Endothelial cell (in vitro differentiated cells): ENCODE measurements at regions not wholly inside any gene's neighbourhood (a gene's known extent, or its start where the extent isn't known, plus 50 kb on each side); places are given as distances from the start of the nearest gene placed in this dataset.
"Not testable (repeated sequence)": the region's sequence is repeated elsewhere in the genome, so short reads cannot be mapped to it uniquely, and the experiment has no call there.

Experiments
- DNase-seq: peaks from one replicate; pipeline ENCODE4 v3.0.0; 2021; ENCODE audit warnings: low spot score
- H3K27ac Mint-ChIP-seq: one replicate; pipeline ENCODE4 v1.8.0; 2021; ENCODE audit warnings: mixed read lengths, inconsistent platforms; ENCODE audit not compliant: unreplicated experiment
- H3K27me3 Mint-ChIP-seq: one replicate; pipeline ENCODE4 v1.8.0; 2021; ENCODE audit warnings: mild to moderate bottlenecking, moderate library complexity, mixed read lengths, inconsistent platforms; ENCODE audit not compliant: unreplicated experiment
- H3K36me3 Mint-ChIP-seq: one replicate; pipeline ENCODE4 v1.8.0; 2021; ENCODE audit warnings: mild to moderate bottlenecking, low read depth, mixed read lengths, inconsistent platforms; ENCODE audit not compliant: unreplicated experiment
- H3K4me1 Mint-ChIP-seq: one replicate; pipeline ENCODE4 v1.8.0; 2021; ENCODE audit warnings: mild to moderate bottlenecking, mixed read lengths, inconsistent platforms; ENCODE audit not compliant: unreplicated experiment
- H3K4me3 Mint-ChIP-seq: one replicate; pipeline ENCODE4 v1.8.0; 2021; ENCODE audit warnings: mild to moderate bottlenecking, mixed read lengths, inconsistent platforms; ENCODE audit not compliant: unreplicated experiment
- H3K9me3 Mint-ChIP-seq: one replicate; pipeline ENCODE4 v1.8.0; 2021; ENCODE audit warnings: mixed read lengths, inconsistent platforms; ENCODE audit not compliant: unreplicated experiment
- TF ChIP-seq, protein P1 (sequence below): fragments of 200-600 bp; sonication (generic); IDR thresholded peaks from one replicate; pipeline ENCODE4 v1.5.0; 2021; ENCODE audit warnings: antibody characterized with exemption; ENCODE audit not compliant: unreplicated experiment

DNA sequence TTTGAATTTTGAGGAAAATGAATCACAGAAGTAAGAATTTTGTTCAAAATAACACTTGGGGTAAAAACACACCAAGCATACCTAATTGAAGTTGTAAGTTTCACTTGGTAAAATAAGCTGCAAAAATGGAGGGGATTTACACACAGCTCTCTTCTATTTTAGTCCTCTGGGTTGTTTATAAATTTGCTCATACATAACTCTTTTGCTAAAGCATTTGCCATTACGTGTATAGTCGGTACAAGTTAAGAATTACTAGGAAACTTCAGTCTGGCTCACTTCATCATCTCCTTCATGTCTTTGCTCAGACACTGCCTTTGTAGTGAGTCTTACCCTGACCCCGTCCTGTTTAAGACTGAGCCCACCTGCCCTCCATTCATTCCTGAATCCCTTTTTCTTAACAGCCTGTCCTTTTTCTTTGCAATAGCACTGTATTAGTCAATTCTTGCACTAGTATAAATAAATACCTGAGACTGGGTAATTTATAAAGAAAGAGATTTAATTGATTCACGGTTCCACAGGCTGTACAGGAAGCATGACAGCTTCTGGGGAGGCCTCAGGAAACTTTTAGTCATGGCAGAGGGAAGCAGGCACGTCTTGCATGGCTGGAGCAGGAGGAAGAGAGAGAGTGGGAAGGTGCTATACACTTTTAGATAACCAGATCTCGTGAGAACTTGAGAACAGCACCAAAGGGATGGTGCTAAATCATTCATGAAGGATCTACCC, 451.1 kb downstream of the PCNX1 start:
- H3K27me3 Mint-ChIP-seq, result no peaks in the 10 kb centered on the region
- H3K27ac Mint-ChIP-seq, result no peak overlapping the region
- TF ChIP-seq, protein P1, sequence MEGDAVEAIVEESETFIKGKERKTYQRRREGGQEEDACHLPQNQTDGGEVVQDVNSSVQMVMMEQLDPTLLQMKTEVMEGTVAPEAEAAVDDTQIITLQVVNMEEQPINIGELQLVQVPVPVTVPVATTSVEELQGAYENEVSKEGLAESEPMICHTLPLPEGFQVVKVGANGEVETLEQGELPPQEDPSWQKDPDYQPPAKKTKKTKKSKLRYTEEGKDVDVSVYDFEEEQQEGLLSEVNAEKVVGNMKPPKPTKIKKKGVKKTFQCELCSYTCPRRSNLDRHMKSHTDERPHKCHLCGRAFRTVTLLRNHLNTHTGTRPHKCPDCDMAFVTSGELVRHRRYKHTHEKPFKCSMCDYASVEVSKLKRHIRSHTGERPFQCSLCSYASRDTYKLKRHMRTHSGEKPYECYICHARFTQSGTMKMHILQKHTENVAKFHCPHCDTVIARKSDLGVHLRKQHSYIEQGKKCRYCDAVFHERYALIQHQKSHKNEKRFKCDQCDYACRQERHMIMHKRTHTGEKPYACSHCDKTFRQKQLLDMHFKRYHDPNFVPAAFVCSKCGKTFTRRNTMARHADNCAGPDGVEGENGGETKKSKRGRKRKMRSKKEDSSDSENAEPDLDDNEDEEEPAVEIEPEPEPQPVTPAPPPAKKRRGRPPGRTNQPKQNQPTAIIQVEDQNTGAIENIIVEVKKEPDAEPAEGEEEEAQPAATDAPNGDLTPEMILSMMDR, result no peak
- H3K4me3 Mint-ChIP-seq, result peak overlapping the region; percentile 26
- H3K9me3 Mint-ChIP-seq, result no peaks in the 10 kb centered on the region
- DNase-seq, result no peak
- peaks cover 17% of the 10 kb centered on the region for H3K4me1 Mint-ChIP-seq
- H3K36me3 Mint-ChIP-seq, result peaks cover 5% of the 10 kb centered on the region

DNA sequence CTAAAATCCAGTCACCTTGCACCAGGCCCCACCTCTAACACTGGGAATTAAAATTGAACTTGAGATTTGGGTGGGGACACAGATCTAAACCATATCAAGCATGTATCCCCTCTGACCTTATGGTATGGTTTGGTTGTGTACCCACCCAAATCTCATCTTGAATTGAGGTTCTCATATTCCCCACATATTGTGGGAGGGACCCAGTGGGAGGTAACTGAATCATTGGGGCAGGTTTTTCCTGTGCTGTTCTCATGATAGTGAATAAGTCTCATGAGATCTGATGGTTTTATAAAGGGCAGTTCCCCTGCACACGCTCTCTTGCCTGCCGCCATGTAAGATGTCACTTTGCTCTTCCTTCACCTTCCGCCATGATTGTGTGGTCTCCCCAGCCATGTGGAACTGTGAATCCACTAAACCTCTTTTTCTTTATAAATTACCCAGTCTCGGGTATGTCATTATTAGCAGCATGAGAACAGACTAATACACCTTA, 451.7 kb downstream of the PCNX1 start:
- not testable (repeated sequence) for H3K9me3 Mint-ChIP-seq, DNase-seq, H3K27ac Mint-ChIP-seq, H3K4me3 Mint-ChIP-seq, H3K36me3 Mint-ChIP-seq, H3K27me3 Mint-ChIP-seq
- H3K4me1 Mint-ChIP-seq, result peaks cover 19% of the 10 kb centered on the region

DNA sequence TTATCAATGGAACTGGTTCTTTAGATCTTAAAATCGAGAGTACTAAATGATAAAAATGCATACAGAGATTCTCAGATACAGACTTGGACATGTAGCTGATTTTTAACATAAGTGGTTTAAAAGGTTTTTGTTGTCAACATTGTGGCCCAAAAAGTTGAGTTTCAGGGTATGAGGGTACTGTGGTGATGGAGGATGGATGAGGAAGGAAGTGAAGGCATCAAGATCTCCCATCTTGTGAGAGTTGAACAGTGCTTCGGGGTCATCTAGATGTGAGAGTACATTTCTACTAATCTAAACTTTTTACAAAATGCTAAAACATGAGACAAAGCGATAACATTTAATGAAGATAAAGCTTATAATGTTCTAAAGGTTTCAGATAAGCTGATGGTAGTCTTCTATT, 452.6 kb downstream of the PCNX1 start:
- Mint-ChIP-seq H3K9me3 (no peaks in the 10 kb centered on the region), H3K4me1 (peaks cover 19% of the 10 kb centered on the region), H3K36me3 (peaks cover 5% of the 10 kb centered on the region), H3K4me3 (no peak overlapping the region), H3K27me3 (no peaks in the 10 kb centered on the region), H3K27ac (no peak overlapping the region)
- no peak for DNase-seq
- TF ChIP-seq, protein P1, result no peak

DNA sequence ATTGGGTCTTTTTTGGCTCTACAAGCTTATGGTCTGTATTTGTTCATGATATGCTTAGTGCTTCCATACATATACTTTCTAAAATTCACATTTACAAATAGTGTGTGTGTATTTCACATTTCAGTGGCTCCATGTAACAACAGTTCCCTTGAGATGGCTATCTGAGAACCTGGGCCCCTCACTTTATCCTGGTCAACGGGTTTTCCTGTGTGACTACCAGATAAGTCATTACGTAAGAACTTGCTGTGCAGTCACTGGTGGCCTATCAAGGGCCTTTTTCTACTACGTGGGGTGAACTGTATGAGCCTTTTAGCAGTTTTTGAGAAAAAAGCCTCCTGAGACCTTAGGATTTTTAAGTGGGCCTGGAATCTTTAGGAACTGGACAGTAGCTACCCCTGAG, 454.1 kb downstream of the PCNX1 start:
- Mint-ChIP-seq H3K4me1 (peaks cover 19% of the 10 kb centered on the region), H3K4me3 (no peak overlapping the region), H3K27ac (no peak overlapping the region), H3K9me3 (no peaks in the 10 kb centered on the region), H3K27me3 (no peaks in the 10 kb centered on the region), H3K36me3 (peaks cover 5% of the 10 kb centered on the region)
- TF ChIP-seq, protein P1, result no peak
- DNase-seq, result no peak

DNA sequence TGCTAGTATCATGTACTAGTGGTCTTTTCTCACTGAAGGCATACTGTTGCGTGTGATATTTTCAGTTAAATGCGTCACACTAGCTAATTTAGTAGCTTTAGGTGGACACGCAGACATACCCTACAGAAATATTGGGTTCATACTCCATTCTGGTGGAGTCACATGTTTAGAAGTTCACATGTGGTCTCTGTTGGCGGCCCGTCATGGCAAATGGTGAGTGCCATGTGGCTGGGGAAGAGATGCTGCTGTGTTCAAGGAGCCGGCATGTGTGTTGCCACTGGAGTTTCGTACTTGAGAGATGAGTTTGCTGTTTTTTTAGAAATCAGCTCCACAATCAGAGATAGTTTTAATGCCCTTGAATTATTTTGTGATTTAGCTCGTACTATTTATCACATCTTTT, 454.6 kb downstream of the PCNX1 start:
- peaks cover 19% of the 10 kb centered on the region for H3K4me1 Mint-ChIP-seq
- H3K27me3 Mint-ChIP-seq, result no peaks in the 10 kb centered on the region
- H3K36me3 Mint-ChIP-seq, result peaks cover 5% of the 10 kb centered on the region
- no peak for DNase-seq
- TF ChIP-seq, protein P1, result no peak
- no peak overlapping the region for H3K4me3 Mint-ChIP-seq
- H3K27ac Mint-ChIP-seq, result no peak overlapping the region
- H3K9me3 Mint-ChIP-seq, result no peaks in the 10 kb centered on the region
